Stimulated activated CD8-positive, alpha-beta memory T cell treated with anti-CD3 and anti-CD28 coated beads, Interleukin-7, amount 100 ng/mL, for 1 hour (primary cell): ENCODE measurements at regions not wholly inside any gene's neighbourhood (a gene's known extent, or its start where the extent isn't known, plus 50 kb on each side); places are given as distances from the start of the nearest gene placed in this dataset.

Source experiments
- DNase-seq, 2 donors: peaks; one replicate each; pipeline ENCODE4 v3.0.0-alpha.2; 2020; ENCODE audit warnings: low read depth in 2 of 2

- DNase-seq = no peak
Measured at GRCh38 chr6:129778793-129779192, 68.8 kb upstream of the ARHGAP18 start.

- DNase-seq = no peak
Measured at GRCh38 chr6:129777371-129777770, 67.4 kb upstream of the ARHGAP18 start.

- DNase-seq = no peak
Measured at GRCh38 chr6:129776542-129777330, 66.8 kb upstream of the ARHGAP18 start.

GRCh38 chr6:129774697-129775447, 64.9 kb upstream of the ARHGAP18 start:
- DNase-seq = no peak

GRCh38 chr6:129773304-129773703, 63.3 kb upstream of the ARHGAP18 start:
- DNase-seq = no peak

GRCh38 chr6:129771678-129772077, 61.7 kb upstream of the ARHGAP18 start:
- DNase-seq = no peak

- DNase-seq = no peak
Measured at GRCh38 chr6:129767776-129768485, 58.0 kb upstream of the ARHGAP18 start.

- peak; percentile 17 to 35 for DNase-seq
Measured at GRCh38 chr6:129766959-129767728, 57.2 kb upstream of the ARHGAP18 start.

- no peak for DNase-seq
Measured at GRCh38 chr6:129764761-129765407, 54.9 kb upstream of the ARHGAP18 start.

GRCh38 chr6:129759796-129760605, 50.0 kb upstream of the ARHGAP18 start:
- no peak for DNase-seq
